Adrenal gland (tissue), 5 donors: ENCODE measurements at regions not wholly inside any gene's neighbourhood (a gene's known extent, or its start where the extent isn't known, plus 50 kb on each side); places are given as distances from the start of the nearest gene placed in this dataset.

ENCODE experiments used
- CTCF ChIP-seq, 6 experiments: fragments of 450-650 bp in 4 of 6; fragments of 200-600 bp in 2 of 6; sonication (generic) in 1 of 6; IDR thresholded peaks; 1 replicate in 5 of 6; 2 replicates in 1 of 6; pipeline versions ENCODE4 v1.5.1 to v1.8.0; 2016 to 2021; ENCODE audit warnings: antibody characterized with exemption in 6 of 6, mild to moderate bottlenecking in 2 of 6, moderate library complexity in 1 of 6
- POLR2A ChIP-seq, 2 donors: fragments of 450-650 bp; IDR thresholded peaks; one replicate each; pipeline ENCODE4 v1.6.1; 2017; ENCODE audit warnings: antibody characterized with exemption in 2 of 2, mild to moderate bottlenecking in 2 of 2, moderate library complexity in 1 of 2
- donor health status: DM: no; HTN: no; CAD: no.

- TF ChIP-seq CTCF (IDR thresholded peaks at IDR 0.05) = no peak
- TF ChIP-seq POLR2A (IDR thresholded peaks at IDR 0.05) = no peak
Measured at GRCh38 chr6:92024881-92025280, 1394.5 kb downstream of the EPHA7 start.
